Upper lobe of right lung (tissue), 1 donor: ENCODE measurements at regions not wholly inside any gene's neighbourhood (a gene's known extent, or its start where the extent isn't known, plus 50 kb on each side); places are given as distances from the start of the nearest gene placed in this dataset.
A peak's percentile ranks its signal among the peaks of the same experiment; 100 is the strongest.
"Not testable (repeated sequence)": the region's sequence is repeated elsewhere in the genome, so short reads cannot be mapped to it uniquely, and the experiment has no call there.

Experiments used
- ATAC-seq: fragments of 200-7000 bp; cut with Tn5 transposase; one replicate; pipeline ENCODE4 v1.9.1; 2020; ENCODE audit warnings: mild to moderate bottlenecking, moderate library complexity
- DNase-seq: peaks from one replicate; pipeline ENCODE4 v3.0.0-alpha.2; 2020
- H3K27ac ChIP-seq: fragments of 200-600 bp; one replicate; pipeline ENCODE4 v1.8.0; 2022
- H3K27me3 ChIP-seq: fragments of 200-600 bp; one replicate; pipeline ENCODE4 v1.8.0; 2022; ENCODE audit warnings: mild to moderate bottlenecking
- H3K36me3 ChIP-seq: fragments of 200-600 bp; one replicate; pipeline ENCODE4 v1.8.0; 2022
- H3K4me1 ChIP-seq: fragments of 200-600 bp; one replicate; pipeline ENCODE4 v1.8.0; 2022
- H3K4me3 ChIP-seq: fragments of 200-600 bp; one replicate; pipeline ENCODE4 v1.8.0; 2022; ENCODE audit warnings: mild to moderate bottlenecking
- H3K9me3 ChIP-seq: fragments of 200-600 bp; one replicate; pipeline ENCODE4 v1.8.0; 2022
- intact Hi-C: fragments of 100-400 bp; cut with DNase I; formaldehyde crosslinking; loops from one replicate; pipeline ENCODE4 v1.11.0; 2022
- TF ChIP-seq, protein P1 (sequence below): fragments of 200-600 bp; IDR thresholded peaks from one replicate; pipeline ENCODE4 v1.8.0; 2022; ENCODE audit warnings: antibody characterized with exemption
- donor health status: DM: no; HTN: yes; CAD: no; lungs with severe emphysema.

DNA sequence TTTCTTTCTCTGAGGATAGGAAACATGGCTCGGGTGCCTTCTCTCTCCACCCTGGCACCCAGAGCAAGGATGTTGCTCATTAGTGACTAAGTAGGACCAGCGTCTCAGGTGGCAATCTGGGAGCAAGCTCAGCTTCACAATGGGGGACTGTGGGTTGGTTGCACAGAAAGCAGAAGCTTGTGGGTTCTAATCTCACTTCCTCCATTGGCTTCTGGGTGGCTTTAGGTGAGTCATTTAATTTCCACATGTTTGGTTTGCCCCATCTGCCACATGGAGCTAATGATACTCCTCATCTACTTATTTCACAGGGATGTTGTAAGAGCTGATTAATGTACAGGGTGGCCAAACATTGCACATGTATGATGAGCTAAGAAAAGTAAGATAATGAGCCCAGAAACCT, 54.8 kb upstream of the AKIRIN2 start:
- H3K27ac ChIP-seq = no peak overlapping the region
- intact Hi-C loops = no loop called here
- H3K4me1 ChIP-seq = no peaks in the 10 kb centered on the region
- TF ChIP-seq, protein P1, sequence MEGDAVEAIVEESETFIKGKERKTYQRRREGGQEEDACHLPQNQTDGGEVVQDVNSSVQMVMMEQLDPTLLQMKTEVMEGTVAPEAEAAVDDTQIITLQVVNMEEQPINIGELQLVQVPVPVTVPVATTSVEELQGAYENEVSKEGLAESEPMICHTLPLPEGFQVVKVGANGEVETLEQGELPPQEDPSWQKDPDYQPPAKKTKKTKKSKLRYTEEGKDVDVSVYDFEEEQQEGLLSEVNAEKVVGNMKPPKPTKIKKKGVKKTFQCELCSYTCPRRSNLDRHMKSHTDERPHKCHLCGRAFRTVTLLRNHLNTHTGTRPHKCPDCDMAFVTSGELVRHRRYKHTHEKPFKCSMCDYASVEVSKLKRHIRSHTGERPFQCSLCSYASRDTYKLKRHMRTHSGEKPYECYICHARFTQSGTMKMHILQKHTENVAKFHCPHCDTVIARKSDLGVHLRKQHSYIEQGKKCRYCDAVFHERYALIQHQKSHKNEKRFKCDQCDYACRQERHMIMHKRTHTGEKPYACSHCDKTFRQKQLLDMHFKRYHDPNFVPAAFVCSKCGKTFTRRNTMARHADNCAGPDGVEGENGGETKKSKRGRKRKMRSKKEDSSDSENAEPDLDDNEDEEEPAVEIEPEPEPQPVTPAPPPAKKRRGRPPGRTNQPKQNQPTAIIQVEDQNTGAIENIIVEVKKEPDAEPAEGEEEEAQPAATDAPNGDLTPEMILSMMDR = no peak
- no peaks in the 10 kb centered on the region for H3K27me3 ChIP-seq
- DNase-seq (no peak), ATAC-seq (peak; percentile 94)
- H3K36me3 ChIP-seq = no peaks in the 10 kb centered on the region
- no peaks in the 10 kb centered on the region for H3K9me3 ChIP-seq
- no peak overlapping the region for H3K4me3 ChIP-seq

DNA sequence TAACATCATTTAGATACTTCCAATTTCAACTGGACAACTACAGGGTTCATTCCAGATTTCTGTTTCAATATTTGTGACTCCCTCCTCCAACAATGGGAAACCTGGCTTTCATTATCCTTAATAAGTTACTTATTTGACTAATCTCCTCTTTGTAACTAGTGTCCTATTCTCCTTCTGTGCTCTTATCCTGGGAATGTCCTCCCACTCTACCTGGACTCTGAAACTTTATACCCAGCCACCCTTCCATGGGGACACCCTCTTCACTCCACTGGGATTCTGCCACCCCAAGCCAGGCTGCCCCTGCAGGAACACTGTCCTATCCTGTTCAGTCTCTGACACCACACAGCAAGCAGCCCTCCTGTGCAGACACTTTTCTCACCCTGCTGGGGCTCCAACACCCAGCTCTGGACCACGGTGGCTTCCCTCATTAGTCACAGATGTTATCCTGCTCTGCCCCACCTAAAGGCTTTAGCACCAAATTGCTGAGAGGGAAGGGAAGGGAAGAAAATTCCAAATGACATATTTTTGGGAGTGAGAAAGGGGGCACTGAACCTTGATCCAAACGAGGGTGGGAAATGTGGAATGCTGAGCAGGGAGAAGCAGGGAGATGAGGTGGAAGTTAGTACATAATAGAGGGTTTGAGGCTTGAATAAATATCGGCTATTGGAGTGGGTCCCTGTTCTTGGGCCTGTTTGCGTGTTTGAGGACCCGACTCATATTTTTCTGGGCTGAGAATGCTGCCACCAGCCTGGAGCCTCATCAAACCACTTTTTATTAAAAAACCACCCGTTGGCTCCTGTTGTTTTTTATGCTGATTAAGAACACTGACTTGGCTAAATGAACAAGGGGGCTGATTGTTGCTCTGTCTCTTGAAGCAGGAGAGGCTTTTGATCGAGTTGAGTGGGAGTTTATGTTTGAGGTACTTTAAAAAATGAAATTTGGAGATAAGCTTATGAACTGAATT, 54.0 kb upstream of the AKIRIN2 start:
- intact Hi-C loops = no loop called here
- no peaks in the 10 kb centered on the region for H3K4me1 ChIP-seq
- no peaks in the 10 kb centered on the region for H3K27me3 ChIP-seq
- H3K9me3 ChIP-seq = no peaks in the 10 kb centered on the region
- no peak for DNase-seq
- no peaks in the 10 kb centered on the region for H3K36me3 ChIP-seq
- ATAC-seq = peak; percentile 17
- H3K27ac ChIP-seq = no peak overlapping the region
- no peak overlapping the region for H3K4me3 ChIP-seq
- TF ChIP-seq, protein P1 = no peak

DNA sequence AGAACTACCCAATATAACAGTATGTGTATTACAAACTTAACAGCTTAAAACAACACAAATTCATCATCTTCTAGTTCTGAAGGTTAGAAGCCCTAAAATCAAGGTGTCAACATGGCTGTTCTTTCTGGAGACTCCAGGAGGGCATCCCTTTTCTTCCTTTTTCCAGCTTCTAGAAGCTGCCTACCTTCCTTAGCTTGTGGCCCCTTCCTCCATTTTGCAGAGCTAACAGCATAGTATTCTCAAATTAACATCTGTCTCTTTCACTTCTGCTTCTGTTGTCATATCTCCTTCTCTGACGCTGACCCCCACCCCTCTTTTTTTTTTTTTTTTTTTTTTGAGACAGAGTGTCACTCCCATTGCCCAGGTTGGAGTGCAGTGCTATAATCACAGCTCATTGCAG, 52.8 kb upstream of the AKIRIN2 start:
- Histone ChIP-seq H3K4me3 (no peak overlapping the region), H3K9me3 (no peaks in the 10 kb centered on the region), H3K36me3 (no peaks in the 10 kb centered on the region), H3K27me3 (no peaks in the 10 kb centered on the region), H3K4me1 (no peaks in the 10 kb centered on the region), H3K27ac (no peak overlapping the region)
- TF ChIP-seq, protein P1 = no peak
- no peak for ATAC-seq
- no peak for DNase-seq
- intact Hi-C loops = no loop called here

DNA sequence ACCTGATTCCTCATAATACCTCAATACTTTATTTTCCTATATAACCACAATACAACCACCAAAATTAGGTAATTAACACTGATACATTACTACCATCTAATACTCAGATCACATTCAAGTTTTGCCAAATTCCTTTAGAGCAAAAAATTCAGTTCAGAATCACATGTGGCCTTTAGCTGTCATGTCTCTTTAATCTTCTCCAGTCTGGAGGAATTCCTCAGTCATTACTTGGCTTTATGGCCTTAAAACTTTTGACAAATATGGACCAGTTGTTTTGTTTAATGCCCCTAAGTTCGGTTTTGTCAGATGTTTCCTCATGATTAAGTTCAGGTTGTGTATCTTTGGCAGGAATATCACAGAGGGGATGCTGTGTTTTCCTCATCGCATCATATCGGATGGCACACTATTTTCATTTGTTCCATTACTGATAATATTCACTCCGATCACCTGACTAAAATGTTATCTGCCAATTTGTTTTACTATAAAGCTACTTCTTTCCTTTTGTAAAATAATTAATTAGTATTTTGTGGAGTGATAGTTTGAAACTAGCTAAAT, 51.2 kb upstream of the AKIRIN2 start:
- TF ChIP-seq, protein P1 = no peak
- H3K4me3 ChIP-seq = no peak overlapping the region
- no peaks in the 10 kb centered on the region for H3K4me1 ChIP-seq
- no peaks in the 10 kb centered on the region for H3K36me3 ChIP-seq
- no peak for ATAC-seq
- intact Hi-C loops = no loop called here
- H3K27me3 ChIP-seq = no peaks in the 10 kb centered on the region
- no peak for DNase-seq
- H3K27ac ChIP-seq = no peak overlapping the region
- no peaks in the 10 kb centered on the region for H3K9me3 ChIP-seq

DNA sequence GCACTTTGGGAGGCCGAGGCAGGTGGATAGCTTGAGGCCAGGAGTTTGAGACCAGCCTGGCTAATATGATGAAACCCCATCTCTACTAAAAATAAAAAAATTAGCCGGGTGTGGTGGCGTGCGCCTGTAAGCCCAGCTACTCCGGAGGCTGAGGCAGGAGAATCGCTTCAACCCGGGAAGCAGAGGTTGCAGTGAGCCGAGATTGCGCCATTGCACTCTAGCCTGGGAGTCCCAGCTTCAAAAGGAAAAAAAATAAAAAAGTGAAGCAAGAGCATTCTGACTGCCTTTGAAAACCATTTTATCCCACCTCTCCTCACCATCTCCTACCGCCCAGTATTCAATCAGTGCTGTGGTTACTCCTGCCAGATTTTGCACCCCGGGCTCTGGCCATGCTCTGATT, 50.5 kb upstream of the AKIRIN2 start:
- DNase-seq, H3K9me3 ChIP-seq, H3K27ac ChIP-seq, intact Hi-C loops, ATAC-seq, H3K4me1 ChIP-seq, H3K27me3 ChIP-seq, H3K4me3 ChIP-seq, H3K36me3 ChIP-seq: not testable (repeated sequence)
